HG03520 (cell line): ENCODE measurements at regions not wholly inside any gene's neighbourhood (a gene's known extent, or its start where the extent isn't known, plus 50 kb on each side); places are given as distances from the start of the nearest gene placed in this dataset.
A peak's percentile ranks its signal among the peaks of the same experiment; 100 is the strongest.
"Not testable (repeated sequence)": the region's sequence is repeated elsewhere in the genome, so short reads cannot be mapped to it uniquely, and the experiment has no call there.

Source experiments
- ATAC-seq: cut with Tn5 transposase; IDR thresholded peaks from one replicate; pipeline ENCODE4 v1.9.1; 2021; ENCODE audit warnings: mild to moderate bottlenecking, moderate library complexity; ENCODE audit not compliant: unreplicated experiment

- ATAC-seq = no peak
These were observed 821.6 kb downstream of the ANKRD7 start for GRCh38 chr7:119046068-119046467.

GRCh38 chr7:119065966-119066365 is 841.5 kb downstream of the ANKRD7 start:
- ATAC-seq = no peak

GRCh38 chr7:119086026-119086425 is 861.5 kb downstream of the ANKRD7 start:
- no peak for ATAC-seq

GRCh38 chr7:119090851-119091250 is 866.3 kb downstream of the ANKRD7 start:
- ATAC-seq = no peak

DNA sequence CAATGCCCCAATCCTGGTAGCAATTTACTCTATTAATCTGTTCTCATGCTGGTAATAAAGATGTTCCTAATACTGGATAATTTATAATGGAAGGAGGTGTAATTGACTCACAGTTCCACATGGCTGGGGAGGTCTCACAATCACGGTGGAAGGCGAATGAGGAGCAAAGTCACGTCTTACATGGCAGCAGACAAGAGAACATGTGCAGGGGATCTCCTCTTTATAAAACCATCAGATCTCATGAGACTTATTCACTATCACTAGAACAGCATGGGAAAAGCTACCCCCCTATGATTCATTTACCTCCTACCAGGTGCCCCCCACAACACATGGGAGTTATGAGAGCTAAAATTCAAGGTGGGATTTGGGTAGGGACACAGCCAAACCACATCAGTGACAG is 872.2 kb downstream of the ANKRD7 start:
- no peak for ATAC-seq

GRCh38 chr7:119100611-119101258 is 876.2 kb downstream of the ANKRD7 start:
- ATAC-seq = not testable (repeated sequence)

DNA sequence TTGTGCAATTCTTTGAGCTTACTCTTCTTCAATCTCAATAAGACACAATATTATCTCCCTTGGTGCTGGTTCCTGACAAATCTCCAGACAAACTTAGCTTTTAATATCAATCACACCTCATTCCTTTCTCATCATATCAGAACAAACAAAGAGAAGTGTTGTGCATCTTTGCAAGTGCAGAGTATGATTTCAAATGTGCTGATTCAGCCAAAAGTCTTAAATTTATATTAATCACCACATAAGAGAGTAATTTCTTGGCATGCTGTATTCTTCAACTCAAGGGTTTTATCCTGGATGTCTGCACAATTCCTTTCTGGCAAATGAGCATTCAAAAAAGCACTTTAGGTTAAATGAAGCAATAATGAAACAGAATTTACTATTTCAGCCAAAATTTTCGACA is 877.8 kb downstream of the ANKRD7 start:
- ATAC-seq = no peak

DNA sequence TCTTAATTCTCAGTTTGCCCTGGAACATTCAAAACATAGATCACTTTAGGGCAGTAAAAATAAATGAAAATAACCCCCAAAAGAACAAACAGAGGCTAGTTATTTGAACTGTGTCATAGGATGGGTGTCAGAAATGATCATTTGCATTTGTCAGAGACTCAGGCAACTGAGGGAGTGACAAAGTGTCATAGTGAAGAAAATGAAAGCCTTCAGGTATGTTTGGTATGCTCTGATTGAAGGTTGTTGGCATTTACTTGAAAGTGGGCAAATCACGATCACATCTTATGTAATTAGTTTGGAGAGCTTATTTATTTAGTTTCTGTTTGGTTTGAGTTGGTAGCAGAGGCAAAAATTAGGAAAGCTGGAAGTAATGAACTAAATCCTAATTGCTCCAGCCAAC is 880.9 kb downstream of the ANKRD7 start:
- ATAC-seq = no peak

- no peak for ATAC-seq
These were observed 898.8 kb downstream of the ANKRD7 start for GRCh38 chr7:119123326-119123725.

DNA sequence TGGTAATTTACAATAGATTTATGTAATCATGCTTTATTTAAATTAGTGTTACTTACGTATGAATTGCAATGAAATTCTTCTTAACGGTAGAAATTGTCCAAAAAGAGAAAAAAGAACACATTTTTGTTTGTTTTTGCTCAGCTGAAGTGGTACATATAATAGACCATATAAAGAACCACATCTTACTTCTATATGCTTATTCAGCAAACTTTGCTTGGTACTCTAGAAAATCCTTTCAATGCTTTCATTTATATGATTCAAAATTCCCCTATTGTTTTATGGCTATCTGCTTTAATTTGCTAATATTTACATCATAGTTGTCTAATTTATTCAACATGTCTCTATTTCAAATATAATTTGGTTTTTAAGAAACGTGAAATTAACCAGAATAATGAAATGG is 903.2 kb downstream of the ANKRD7 start:
- ATAC-seq = no peak

DNA sequence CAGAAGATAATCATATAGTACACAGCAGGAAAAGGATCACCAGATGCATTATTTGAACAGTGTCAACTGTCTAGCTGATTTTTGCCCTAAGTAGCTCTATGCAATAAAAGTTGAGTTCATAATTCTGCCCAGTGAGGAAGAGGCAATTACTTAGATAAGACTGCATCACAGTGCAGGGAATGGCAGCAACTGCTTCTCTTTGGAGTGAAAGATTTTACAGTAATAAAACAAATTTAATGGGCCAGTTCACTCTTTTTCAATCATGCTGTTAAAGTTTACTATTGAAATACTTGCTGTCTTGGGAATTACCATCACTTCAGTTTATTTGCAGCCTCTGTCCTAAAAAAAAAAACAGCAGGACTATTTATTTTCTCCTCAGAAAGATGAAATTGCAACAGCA is 907.9 kb downstream of the ANKRD7 start:
- no peak for ATAC-seq

DNA sequence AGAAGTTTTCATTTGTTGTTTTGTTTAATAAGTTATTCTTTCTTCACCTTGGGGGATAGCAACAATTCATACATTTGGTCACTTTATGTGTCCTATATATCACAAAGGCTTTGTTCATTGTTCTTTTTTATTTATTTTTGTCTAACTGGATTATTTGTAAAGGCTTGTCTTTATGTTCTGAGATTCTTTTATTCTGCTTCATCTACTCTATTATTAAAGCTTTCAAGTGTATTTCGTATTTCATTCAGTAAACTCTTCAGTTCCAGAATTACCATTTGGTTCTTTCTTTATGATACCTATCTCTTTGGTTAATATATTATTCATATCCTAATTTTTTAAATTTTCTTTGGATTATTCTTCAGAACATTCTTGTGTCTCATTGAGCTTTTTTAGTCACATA is 942.9 kb downstream of the ANKRD7 start:
- ATAC-seq = no peak

GRCh38 chr7:119172043-119172442 is 947.5 kb downstream of the ANKRD7 start:
- ATAC-seq = no peak

DNA sequence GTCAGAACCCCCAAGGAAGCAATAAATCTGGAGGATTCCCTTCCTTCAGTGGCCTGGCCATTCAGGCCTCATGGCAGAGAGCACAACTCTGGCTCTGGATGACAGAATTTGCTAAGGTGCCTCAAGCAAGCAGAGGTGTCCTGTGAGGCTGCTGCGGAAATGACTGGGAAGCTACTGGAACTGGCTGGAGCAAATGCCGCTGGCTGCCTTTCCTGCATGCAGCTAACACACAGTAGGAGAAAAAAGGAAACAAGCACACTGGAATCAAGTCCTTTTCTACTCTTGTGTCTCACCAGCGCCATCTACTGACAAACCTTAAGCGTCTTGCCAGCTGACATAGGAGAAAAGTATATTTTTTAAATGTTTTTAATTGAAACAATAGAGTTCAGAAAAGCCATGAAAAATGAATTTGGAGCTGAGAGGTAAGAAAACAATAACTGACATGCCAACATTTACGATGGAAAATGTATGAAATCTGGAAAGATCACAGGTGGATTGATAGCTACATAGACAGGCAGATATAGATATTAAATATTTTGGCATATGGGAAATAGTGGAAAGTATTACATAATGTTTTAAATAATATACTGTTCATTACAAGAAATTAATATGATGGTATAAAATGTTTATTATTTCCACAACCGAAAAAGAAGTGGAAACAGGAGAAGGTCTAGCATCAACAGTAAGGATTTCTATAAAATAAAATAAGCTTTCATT is 951.6 kb downstream of the ANKRD7 start:
- ATAC-seq = peak; percentile 79

DNA sequence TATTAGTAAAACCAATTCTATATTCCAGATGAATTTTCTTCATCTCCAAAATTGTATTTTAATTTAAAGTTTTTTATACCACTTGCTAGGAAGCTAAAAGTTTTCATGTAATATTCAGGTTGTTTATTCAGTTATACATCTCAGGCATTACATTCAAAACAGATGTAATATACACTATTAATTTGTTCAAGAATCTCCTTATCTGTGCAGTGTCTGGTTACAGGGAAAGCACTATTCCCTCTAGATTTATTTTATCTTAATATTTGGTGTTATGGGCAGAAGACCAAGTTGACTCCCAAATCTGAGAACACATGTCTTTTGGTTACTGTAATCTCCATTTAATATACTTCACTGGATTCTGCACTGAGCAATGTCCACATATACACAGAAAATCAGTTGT is 953.4 kb downstream of the ANKRD7 start:
- ATAC-seq = no peak

DNA sequence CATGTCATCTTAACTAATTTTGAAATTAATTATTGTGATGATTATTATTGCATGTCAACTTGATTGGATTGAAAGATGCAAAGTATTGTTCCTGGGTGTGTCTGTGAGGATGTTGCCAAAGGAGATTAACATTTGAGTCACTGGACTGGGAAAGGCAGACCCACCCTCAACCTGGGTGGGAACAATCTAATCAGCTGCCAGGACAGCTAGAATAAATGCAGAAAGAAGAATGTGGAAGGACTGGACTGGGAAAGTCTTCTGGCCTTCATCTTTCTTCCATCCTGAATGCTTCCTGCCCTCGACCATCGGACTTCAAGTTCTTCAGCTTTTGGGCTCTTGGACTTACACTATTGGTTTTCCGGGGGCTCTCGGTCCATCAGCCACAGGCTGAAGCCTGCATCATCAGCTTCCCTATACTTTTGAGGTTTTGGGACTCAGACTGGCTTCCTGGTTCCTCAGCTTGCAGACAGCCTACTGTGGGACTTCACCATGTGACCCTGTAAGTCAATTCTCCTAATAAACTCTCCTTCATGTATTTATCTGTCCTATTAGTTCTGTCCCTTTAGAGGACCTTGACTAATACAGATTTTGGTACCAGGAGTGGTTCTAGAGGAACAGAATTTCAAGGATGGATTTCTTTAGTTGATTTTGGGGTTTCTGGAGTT is 959.8 kb downstream of the ANKRD7 start:
- no peak for ATAC-seq

DNA sequence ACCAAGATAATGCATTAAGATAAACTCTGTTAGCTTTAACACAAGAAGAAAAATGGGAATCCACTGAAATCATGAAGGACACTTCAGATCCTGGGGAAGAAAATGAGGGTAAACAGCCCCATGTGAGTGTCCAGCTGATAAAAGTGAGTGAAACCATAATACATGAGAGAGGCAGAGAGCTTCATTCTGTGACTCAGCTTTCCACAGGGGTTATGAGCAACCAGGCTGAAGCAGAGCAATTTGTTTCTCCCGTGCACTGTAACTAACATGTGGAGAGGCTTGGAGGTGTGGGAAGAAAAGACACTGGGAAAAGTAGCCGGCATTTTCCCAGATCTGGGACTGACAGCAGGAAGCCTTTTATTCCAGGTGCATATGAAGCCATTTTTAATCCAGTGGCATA is 971.7 kb downstream of the ANKRD7 start:
- ATAC-seq = no peak

GRCh38 chr7:119197172-119197876 is 972.8 kb downstream of the ANKRD7 start:
- ATAC-seq = no peak

- peak; percentile 90 for ATAC-seq
These were observed 973.5 kb downstream of the ANKRD7 start for GRCh38 chr7:119197877-119198527.

GRCh38 chr7:119219663-119220062 is 995.2 kb downstream of the ANKRD7 start:
- no peak for ATAC-seq

DNA sequence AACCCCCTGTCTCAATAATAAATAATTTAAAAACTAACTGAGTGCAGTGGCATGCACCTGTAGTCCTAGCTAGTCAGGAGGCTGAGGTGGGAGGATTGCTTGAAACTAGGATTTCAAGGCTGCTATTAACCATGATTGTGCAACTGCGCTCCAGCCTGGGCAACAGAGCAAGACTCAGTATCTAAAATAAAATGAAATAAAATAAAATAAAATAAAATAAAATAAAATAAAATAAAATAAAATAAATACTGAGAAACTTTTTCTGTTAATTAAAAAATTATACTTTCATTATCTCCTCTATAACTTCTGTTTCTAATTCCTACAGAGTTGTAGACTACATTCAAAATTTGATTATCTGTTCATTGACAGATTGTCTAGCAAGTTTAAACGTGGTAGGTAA is 999.4 kb downstream of the ANKRD7 start:
- no peak for ATAC-seq
